ENCODE measurements at regions not wholly inside any gene's neighbourhood (a gene's known extent, or its start where the extent isn't known, plus 50 kb on each side); places are given as distances from the start of the nearest gene placed in this dataset.

GRCh38 chr15:60275624-60276023 is 122.2 kb downstream of the ANXA2 start:
- no peak for DNase-seq (ENCODE audit: low spot score)
- Histone ChIP-seq H3K36me3 (ENCODE audit: control insufficient read depth in 4 of 4, insufficient read depth in 3 of 4, low read depth in 1 of 4, low read length in 3 of 4) (no peaks in the 10 kb centered on the region), H3K4me3 (ENCODE audit: low read depth in 1 of 3, low read length in 3 of 3) (no peak overlapping the region), H3K9me3 (ENCODE audit: control insufficient read depth in 4 of 4, low read length in 3 of 4) (peaks cover 0 to 12% (median 3%) of the 10 kb centered on the region in 4 donors), H3K9ac (ENCODE audit: low read depth in 1 of 2, low read length in 2 of 2) (no peak overlapping the region), H3K27me3 (ENCODE audit: control insufficient read depth in 4 of 4, insufficient read depth in 4 of 4, low read length in 3 of 4) (no peaks in the 10 kb centered on the region), H3K4me1 (ENCODE audit: control insufficient read depth in 4 of 4, insufficient read depth in 4 of 4, low read length in 3 of 4) (no peaks in the 10 kb centered on the region), H3K27ac (ENCODE audit: low read depth in 1 of 2, low read length in 2 of 2) (no peak overlapping the region)
- TF ChIP-seq, protein P1, sequence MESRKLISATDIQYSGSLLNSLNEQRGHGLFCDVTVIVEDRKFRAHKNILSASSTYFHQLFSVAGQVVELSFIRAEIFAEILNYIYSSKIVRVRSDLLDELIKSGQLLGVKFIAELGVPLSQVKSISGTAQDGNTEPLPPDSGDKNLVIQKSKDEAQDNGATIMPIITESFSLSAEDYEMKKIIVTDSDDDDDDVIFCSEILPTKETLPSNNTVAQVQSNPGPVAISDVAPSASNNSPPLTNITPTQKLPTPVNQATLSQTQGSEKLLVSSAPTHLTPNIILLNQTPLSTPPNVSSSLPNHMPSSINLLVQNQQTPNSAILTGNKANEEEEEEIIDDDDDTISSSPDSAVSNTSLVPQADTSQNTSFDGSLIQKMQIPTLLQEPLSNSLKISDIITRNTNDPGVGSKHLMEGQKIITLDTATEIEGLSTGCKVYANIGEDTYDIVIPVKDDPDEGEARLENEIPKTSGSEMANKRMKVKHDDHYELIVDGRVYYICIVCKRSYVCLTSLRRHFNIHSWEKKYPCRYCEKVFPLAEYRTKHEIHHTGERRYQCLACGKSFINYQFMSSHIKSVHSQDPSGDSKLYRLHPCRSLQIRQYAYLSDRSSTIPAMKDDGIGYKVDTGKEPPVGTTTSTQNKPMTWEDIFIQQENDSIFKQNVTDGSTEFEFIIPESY (IDR thresholded peaks at IDR 0.05) = no peak
- TF ChIP-seq, protein P2, sequence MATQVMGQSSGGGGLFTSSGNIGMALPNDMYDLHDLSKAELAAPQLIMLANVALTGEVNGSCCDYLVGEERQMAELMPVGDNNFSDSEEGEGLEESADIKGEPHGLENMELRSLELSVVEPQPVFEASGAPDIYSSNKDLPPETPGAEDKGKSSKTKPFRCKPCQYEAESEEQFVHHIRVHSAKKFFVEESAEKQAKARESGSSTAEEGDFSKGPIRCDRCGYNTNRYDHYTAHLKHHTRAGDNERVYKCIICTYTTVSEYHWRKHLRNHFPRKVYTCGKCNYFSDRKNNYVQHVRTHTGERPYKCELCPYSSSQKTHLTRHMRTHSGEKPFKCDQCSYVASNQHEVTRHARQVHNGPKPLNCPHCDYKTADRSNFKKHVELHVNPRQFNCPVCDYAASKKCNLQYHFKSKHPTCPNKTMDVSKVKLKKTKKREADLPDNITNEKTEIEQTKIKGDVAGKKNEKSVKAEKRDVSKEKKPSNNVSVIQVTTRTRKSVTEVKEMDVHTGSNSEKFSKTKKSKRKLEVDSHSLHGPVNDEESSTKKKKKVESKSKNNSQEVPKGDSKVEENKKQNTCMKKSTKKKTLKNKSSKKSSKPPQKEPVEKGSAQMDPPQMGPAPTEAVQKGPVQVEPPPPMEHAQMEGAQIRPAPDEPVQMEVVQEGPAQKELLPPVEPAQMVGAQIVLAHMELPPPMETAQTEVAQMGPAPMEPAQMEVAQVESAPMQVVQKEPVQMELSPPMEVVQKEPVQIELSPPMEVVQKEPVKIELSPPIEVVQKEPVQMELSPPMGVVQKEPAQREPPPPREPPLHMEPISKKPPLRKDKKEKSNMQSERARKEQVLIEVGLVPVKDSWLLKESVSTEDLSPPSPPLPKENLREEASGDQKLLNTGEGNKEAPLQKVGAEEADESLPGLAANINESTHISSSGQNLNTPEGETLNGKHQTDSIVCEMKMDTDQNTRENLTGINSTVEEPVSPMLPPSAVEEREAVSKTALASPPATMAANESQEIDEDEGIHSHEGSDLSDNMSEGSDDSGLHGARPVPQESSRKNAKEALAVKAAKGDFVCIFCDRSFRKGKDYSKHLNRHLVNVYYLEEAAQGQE (IDR thresholded peaks at IDR 0.05) = no peak
- no peak for TF ChIP-seq HNF4A (conservative IDR thresholded peaks at IDR 0.05)
- no peak for TF ChIP-seq TAF1 (conservative IDR thresholded peaks at IDR 0.05)
- no peak for TF ChIP-seq JUND (IDR thresholded peaks at IDR 0.05)
- TF ChIP-seq FOXA1 (IDR thresholded peaks at IDR 0.05) = no peak
- no peak for TF ChIP-seq NR2F2 (IDR thresholded peaks at IDR 0.05)
- no peak for TF ChIP-seq EGR1 (IDR thresholded peaks at IDR 0.05; ENCODE audit: low read depth in 2 of 2)
- no peak for TF ChIP-seq RAD21 (IDR thresholded peaks at IDR 0.05)
- TF ChIP-seq HNF4G (IDR thresholded peaks at IDR 0.05) = no peak
- TF ChIP-seq FOXA2 (IDR thresholded peaks at IDR 0.05) = no peak
- TF ChIP-seq, protein P3, sequence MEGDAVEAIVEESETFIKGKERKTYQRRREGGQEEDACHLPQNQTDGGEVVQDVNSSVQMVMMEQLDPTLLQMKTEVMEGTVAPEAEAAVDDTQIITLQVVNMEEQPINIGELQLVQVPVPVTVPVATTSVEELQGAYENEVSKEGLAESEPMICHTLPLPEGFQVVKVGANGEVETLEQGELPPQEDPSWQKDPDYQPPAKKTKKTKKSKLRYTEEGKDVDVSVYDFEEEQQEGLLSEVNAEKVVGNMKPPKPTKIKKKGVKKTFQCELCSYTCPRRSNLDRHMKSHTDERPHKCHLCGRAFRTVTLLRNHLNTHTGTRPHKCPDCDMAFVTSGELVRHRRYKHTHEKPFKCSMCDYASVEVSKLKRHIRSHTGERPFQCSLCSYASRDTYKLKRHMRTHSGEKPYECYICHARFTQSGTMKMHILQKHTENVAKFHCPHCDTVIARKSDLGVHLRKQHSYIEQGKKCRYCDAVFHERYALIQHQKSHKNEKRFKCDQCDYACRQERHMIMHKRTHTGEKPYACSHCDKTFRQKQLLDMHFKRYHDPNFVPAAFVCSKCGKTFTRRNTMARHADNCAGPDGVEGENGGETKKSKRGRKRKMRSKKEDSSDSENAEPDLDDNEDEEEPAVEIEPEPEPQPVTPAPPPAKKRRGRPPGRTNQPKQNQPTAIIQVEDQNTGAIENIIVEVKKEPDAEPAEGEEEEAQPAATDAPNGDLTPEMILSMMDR (IDR thresholded peaks at IDR 0.05; ENCODE audit: low read depth, low read length, missing input control) = no peak
- 80% methylated on average over 3 of the region's 3 CpGs for WGBS

DNA sequence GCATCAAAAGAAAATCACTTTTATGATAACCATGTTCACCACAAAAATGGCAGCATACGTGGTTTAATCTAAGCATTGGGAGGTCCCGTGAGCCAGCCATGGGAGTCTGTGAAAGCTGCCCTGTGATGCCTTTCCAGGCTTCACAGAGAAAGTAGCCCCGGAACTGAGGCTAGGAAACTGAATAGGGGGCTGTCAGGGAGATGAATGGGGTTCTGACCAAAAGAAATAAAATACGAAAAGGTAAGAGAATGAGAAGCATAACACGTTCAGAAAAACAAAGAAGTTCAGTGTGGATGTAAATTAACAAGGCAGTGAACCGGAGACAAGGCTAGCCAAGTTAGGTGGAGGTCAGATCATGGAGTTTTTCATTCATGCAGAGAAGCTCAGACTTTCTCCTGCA is 118.9 kb downstream of the ANXA2 start:
- Histone ChIP-seq H3K36me3 (ENCODE audit: control insufficient read depth in 4 of 4, insufficient read depth in 3 of 4, low read depth in 1 of 4, low read length in 3 of 4) (no peaks in the 10 kb centered on the region), H3K27me3 (ENCODE audit: control insufficient read depth in 4 of 4, insufficient read depth in 4 of 4, low read length in 3 of 4) (no peaks in the 10 kb centered on the region), H3K9ac (ENCODE audit: low read depth in 1 of 2, low read length in 2 of 2) (no peak overlapping the region), H3K27ac (ENCODE audit: low read depth in 1 of 2, low read length in 2 of 2) (no peak overlapping the region), H3K9me3 (ENCODE audit: control insufficient read depth in 4 of 4, low read length in 3 of 4) (peaks cover 0 to 12% (median 3%) of the 10 kb centered on the region in 4 donors), H3K4me3 (ENCODE audit: low read depth in 1 of 3, low read length in 3 of 3) (no peak overlapping the region), H3K4me1 (ENCODE audit: control insufficient read depth in 4 of 4, insufficient read depth in 4 of 4, low read length in 3 of 4) (no peaks in the 10 kb centered on the region)
- TF ChIP-seq HNF4G (IDR thresholded peaks at IDR 0.05) (no peak), NR2F2 (IDR thresholded peaks at IDR 0.05) (no peak), HNF4A (conservative IDR thresholded peaks at IDR 0.05) (no peak)
- TF ChIP-seq, protein P1 (IDR thresholded peaks at IDR 0.05) = no peak
- 79% methylated on average over 6 of the region's 6 CpGs for WGBS
- no peak for DNase-seq (ENCODE audit: low spot score)
